Activated T-cell treated with anti-CD3 and anti-CD28 coated beads, Interleukin-2, amount 50 U/mL, for 72 hours (primary cell): ENCODE measurements at regions not wholly inside any gene's neighbourhood (a gene's known extent, or its start where the extent isn't known, plus 50 kb on each side); places are given as distances from the start of the nearest gene placed in this dataset.
"Not testable (repeated sequence)": the region's sequence is repeated elsewhere in the genome, so short reads cannot be mapped to it uniquely, and the experiment has no call there.

ENCODE experiments used
- ATAC-seq, 2 donors: fragments of 150-1000 bp; cut with Tn5 transposase; replicated peaks in 1 of 2; 2 replicates each; pipeline ENCODE4 v1.10.0; 2021; ENCODE audit warnings: moderate library complexity in 2 of 2, mild to moderate bottlenecking in 1 of 2
- DNase-seq, 2 donors: peaks; one replicate each; pipeline ENCODE4 v3.0.0; 2021 to 2022; ENCODE audit warnings: mixed read lengths in 1 of 2
- H3K27ac Mint-ChIP-seq: one replicate; pipeline ENCODE4 v1.8.0; 2022; ENCODE audit warnings: mild to moderate bottlenecking, moderate library complexity, mixed read lengths
- H3K27me3 Mint-ChIP-seq: one replicate; pipeline ENCODE4 v1.8.0; 2022; ENCODE audit warnings: low read depth, mixed read lengths
- H3K36me3 Mint-ChIP-seq, 2 donors: one replicate each; pipeline ENCODE4 v1.8.0; 2022; ENCODE audit warnings: mixed read lengths in 2 of 2, mild to moderate bottlenecking in 1 of 2; ENCODE audit not compliant: insufficient read depth in 2 of 2
- H3K4me1 Mint-ChIP-seq: one replicate; pipeline ENCODE4 v1.8.0; 2022; ENCODE audit warnings: low read depth, mixed read lengths
- H3K4me3 Mint-ChIP-seq, 2 donors: one replicate each; pipeline ENCODE4 v1.8.0; 2022; ENCODE audit warnings: mild to moderate bottlenecking in 2 of 2, mixed read lengths in 2 of 2, moderate library complexity in 2 of 2
- H3K9me3 Mint-ChIP-seq, 2 donors: one replicate each; pipeline ENCODE4 v1.8.0; 2022; ENCODE audit warnings: mixed read lengths in 2 of 2

DNA sequence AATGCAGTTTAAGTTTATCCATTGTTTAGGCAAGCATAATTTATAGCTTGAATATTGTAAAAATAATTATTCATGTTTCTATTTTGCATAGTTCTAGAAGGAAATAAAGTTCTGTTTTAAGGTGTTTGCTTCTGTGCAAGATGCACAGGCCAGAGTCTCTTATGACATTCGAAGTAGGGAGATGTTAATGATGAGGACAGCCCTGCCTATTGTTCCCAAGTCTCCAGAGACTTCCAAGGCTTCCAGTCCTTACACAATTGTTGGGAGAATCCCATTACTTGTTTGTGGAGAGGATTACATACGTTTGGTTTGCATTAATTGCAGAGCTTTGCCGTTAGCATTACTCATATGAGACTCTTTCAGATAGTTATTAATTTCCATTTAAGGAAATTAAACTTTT is 96.2 kb upstream of the ANK2 start:
- no peak overlapping the region for H3K27ac Mint-ChIP-seq
- ATAC-seq, result no peak
- H3K27me3 Mint-ChIP-seq, result no peaks in the 10 kb centered on the region
- no peak overlapping the region for H3K4me3 Mint-ChIP-seq
- no peaks in the 10 kb centered on the region for H3K4me1 Mint-ChIP-seq
- H3K36me3 Mint-ChIP-seq, result no peaks in the 10 kb centered on the region
- no peak for DNase-seq
- no peaks in the 10 kb centered on the region for H3K9me3 Mint-ChIP-seq

DNA sequence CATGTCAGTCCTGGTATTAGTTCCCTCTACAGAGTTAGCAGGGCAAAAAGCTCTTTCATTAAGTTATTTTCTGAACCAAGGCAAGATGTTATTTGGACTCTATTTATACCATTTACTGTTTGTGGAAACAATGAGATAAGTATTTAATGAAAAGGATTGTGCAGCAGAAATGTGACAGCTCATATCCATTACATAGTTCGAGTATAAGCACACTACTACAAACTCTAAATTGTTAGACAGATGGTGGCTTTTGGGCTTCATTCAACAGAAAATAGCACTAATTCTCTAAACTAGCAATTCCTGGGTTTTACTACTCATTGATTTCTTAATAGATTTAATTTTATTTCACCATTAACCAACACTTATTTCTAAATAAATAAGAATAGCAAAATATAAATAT is 95.2 kb upstream of the ANK2 start:
- DNase-seq (no peak), ATAC-seq (no peak)
- H3K27ac Mint-ChIP-seq, result no peak overlapping the region
- H3K9me3 Mint-ChIP-seq, result no peaks in the 10 kb centered on the region
- no peaks in the 10 kb centered on the region for H3K36me3 Mint-ChIP-seq
- H3K4me3 Mint-ChIP-seq, result no peak overlapping the region
- H3K4me1 Mint-ChIP-seq, result no peaks in the 10 kb centered on the region
- no peaks in the 10 kb centered on the region for H3K27me3 Mint-ChIP-seq

DNA sequence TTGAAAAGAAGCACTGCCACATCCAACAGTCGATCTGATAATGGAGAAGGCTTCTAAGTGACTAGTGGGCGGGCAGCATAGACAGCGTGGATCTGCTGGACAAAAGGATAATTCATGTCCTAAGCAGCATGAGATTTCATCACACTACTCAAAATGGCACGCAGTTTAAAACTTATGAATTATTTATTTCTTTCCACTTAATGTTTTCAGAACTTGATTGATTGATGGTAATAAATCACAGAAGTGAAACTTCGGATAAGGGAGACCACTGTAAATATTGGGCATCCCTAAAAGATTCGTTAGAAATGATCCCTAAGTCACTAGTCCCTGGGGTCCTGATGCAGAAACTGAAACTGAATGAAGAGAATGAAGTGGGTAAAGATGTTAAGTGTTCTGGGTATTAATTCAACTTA is 93.0 kb upstream of the ANK2 start:
- Mint-ChIP-seq H3K9me3 (no peaks in the 10 kb centered on the region), H3K4me3 (no peak overlapping the region), H3K4me1 (no peaks in the 10 kb centered on the region), H3K27me3 (no peaks in the 10 kb centered on the region), H3K27ac (no peak overlapping the region), H3K36me3 (no peaks in the 10 kb centered on the region)
- no peak for ATAC-seq
- no peak for DNase-seq

DNA sequence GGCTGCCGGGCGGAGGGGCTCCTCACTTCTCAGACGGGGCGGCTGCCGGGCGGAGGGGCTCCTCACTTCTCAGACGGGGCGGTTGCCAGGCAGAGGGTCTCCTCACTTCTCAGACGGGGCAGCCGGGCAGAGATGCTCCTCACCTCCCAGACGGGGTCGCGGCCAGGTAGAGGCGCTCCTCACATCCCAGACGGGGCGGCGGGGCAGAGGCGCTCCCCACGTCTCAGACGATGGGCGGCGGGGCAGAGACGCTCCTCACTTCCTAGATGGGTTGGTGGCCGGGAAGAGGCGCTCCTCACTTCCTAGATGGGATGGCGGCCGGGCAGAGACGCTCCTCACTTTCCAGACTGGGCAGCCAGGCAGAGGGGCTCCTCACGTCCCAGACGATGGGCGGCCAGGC is 91.7 kb upstream of the ANK2 start:
- DNase-seq, H3K4me1 Mint-ChIP-seq, ATAC-seq, H3K36me3 Mint-ChIP-seq, H3K27me3 Mint-ChIP-seq, H3K9me3 Mint-ChIP-seq, H3K27ac Mint-ChIP-seq, H3K4me3 Mint-ChIP-seq: not testable (repeated sequence)

DNA sequence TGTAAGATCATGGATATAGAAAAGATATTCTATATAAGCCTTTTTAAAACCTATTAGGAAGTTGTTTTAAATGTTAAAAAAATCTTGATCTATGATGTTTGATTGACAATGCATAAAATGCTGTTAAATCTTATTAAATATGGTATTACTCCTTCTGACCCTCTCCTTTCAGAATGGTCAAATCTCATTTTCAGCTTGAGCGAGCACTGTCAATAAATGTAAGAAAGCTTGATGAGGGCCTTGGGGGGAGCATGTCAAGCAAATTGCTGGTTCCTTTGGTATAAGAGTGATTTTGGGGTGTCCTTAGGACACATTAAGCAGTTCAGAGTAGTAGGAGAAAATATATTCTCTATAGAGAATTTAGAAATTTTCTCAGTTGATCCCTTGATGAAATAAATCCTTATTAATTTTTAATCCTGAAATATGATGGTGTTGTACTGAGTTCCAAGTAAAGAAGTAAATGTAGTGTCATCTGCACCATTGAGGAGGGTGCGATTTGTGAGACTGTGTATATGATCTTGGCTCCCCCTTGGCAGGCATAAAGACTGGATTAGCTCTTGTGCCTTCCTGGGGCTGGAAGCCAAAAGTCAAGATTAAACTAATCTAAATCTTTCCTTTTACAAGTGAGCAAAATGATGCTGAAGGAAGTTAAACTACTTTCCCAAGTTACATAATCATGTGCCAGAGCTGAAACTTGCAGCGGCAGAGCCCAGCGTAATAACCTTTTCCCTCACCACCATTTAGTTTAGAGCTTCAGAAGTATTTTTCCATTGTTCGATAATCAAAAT is 82.6 kb upstream of the ANK2 start:
- H3K4me3 Mint-ChIP-seq, result no peak overlapping the region
- peaks cover 0 to 1% of the 10 kb centered on the region in 2 donors for H3K36me3 Mint-ChIP-seq
- ATAC-seq (no peak), DNase-seq (no peak)
- H3K4me1 Mint-ChIP-seq, result no peaks in the 10 kb centered on the region
- H3K27ac Mint-ChIP-seq, result no peak overlapping the region
- H3K27me3 Mint-ChIP-seq, result no peaks in the 10 kb centered on the region
- H3K9me3 Mint-ChIP-seq, result peaks cover 0 to 4% of the 10 kb centered on the region in 2 donors

DNA sequence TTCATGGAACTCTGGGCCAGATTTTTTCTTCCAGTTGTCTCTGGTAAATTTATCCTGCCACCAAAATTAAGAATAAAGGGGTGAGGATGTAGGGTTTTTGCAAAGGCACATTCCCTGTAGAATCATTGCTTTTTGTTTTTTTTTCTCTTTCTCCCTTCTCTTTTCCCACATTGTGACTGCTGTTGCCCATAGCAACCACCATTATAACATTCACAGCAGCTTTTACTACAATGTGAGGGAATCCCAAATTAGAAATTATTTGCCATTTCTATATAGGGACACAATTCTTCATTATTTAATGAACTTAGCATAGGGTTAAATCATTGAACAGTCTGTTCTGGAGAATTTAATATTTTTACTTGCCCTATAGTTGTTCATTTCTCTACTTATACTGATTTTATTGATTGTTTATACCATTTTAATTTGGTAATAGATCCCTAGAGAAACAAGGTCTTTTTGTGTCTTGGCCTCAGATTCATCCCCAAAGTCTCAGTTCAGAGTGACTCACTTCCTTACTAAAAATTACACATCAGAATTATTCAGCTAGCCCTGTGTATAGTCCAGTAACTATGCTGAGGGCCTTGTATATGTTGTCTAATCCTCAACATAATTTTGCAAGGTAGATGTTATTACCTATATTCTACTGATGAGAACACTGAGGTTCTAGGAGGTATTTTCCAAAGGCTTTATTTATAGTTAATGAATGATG is 80.8 kb upstream of the ANK2 start:
- H3K27ac Mint-ChIP-seq, result no peak overlapping the region
- DNase-seq, result no peak
- H3K4me1 Mint-ChIP-seq, result no peaks in the 10 kb centered on the region
- ATAC-seq, result no peak
- peaks cover 0 to 1% of the 10 kb centered on the region in 2 donors for H3K36me3 Mint-ChIP-seq
- no peak overlapping the region for H3K4me3 Mint-ChIP-seq
- peaks cover 0 to 4% of the 10 kb centered on the region in 2 donors for H3K9me3 Mint-ChIP-seq
- H3K27me3 Mint-ChIP-seq, result no peaks in the 10 kb centered on the region

DNA sequence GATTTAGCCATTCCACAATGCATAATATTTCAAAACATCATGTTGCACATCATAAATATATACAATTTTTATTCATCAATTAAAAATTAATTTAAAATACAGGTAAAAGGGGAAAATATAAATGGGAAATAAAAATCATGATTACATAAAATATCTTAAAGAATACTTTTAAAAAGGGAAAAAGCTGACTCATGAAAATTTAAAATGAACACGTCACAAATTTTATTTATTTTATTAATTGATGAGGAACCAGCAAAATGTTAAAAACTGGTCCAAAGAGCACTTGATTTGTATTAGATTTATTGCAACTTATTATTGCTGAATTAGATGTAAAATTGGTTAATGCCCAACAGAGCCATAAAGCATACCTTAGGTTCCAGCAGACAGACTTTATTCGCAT is 78.5 kb upstream of the ANK2 start:
- Mint-ChIP-seq H3K9me3 (no peaks in the 10 kb centered on the region), H3K27ac (no peak overlapping the region), H3K4me1 (no peaks in the 10 kb centered on the region), H3K27me3 (no peaks in the 10 kb centered on the region), H3K36me3 (no peaks in the 10 kb centered on the region), H3K4me3 (no peak overlapping the region)
- ATAC-seq, result no peak
- no peak for DNase-seq

DNA sequence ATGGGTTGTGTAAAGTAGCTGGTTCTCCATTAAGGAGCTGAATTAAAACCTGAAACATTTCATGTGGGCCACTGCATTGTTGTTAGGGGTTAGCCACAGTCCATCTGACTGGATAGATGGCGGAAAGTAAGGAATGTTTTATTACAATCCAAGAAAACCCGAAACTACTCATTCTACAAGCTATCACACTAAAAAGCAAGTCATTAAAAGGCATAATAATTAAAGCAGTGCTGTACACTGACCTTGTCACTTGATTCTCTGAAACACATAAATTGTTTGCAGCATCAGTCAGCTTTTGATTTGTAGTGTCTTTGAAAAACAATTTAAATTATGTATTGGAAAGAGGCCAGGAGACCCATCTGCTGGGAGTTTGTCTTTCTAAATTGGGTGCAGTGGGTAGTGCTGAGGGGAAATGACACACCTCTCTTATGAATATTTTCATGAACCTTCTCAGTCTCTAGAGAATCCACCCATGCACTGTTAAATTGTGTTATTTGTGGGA is 75.7 kb upstream of the ANK2 start:
- Mint-ChIP-seq H3K27me3 (no peaks in the 10 kb centered on the region), H3K36me3 (no peaks in the 10 kb centered on the region), H3K4me1 (no peaks in the 10 kb centered on the region), H3K4me3 (no peak overlapping the region), H3K9me3 (no peaks in the 10 kb centered on the region), H3K27ac (no peak overlapping the region)
- ATAC-seq (no peak), DNase-seq (no peak)

DNA sequence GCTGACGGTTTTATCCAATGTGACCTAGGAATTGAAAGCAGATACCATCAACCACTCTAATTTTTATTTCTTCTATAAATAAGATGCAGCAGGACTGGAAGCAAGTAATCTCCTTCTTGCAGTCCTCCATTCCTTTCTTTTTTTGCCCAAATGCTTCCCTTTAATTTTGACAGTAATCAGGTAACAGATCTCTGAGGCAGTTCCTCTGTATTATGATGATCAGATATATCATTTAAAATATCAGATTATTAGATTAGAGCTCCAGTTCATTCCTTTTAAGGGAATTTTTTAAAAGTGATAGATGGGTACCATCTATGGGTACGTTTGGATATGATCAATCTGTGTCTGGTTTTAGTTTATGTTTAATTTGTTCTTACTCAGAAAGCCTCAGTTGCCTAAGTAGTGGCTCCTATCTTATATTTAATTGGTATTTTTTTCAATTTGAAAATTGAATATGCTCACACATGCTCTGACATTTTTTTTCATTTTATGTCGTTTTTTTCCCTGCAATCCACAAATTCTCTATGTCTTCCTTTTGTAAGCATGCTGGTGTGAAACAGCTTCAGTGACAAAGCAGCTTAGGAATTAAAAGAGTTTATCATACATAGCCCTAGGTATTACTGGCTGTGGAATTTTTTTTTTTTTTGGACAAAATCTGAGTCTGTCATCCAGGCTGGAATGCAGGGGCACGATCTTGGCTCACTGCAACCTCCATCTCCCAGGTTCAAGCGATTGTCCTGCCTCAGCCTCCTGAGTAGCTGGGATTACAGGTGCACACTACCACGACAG is 73.7 kb upstream of the ANK2 start:
- Mint-ChIP-seq H3K4me3 (no peak overlapping the region), H3K27ac (no peak overlapping the region), H3K4me1 (no peaks in the 10 kb centered on the region), H3K36me3 (no peaks in the 10 kb centered on the region), H3K27me3 (peaks cover under 1% of the 10 kb centered on the region), H3K9me3 (no peaks in the 10 kb centered on the region)
- ATAC-seq (no peak), DNase-seq (no peak)

DNA sequence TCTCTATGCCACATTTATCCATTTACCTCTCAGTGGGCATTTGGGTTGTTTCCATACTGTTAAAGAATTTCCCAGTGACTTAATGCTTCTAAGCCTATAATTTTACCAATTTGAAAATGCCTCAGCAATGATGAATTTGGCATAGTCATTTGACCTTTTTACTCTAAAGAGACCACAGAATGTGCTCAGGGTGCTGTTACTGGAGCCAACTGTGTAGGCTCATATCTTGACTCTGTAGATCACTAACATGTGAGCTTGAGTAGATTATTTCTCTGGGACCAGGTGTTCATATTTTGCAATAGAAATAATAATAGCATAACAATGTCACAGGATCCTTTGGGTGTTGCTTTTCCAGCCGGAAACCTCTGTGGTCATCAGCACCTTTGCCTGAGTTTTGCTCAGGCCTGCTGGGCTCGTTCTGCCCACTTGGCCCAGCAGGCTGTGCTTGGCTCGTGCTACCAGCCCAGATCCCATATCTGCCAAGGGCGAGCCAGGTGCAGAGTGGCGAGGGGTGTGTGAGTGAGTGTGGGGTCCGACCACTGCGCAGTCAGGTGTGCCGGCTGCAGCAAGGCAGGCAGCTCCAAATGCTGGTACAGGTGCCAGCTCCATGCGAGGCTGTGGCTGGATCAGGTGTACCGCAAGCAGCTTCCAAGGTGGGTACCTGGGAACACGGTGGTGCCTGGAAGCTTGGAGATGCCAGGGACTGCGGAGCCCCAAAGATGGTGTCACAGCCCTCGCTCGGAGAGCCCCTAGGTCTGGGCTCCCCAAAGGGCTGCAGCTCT is 70.6 kb upstream of the ANK2 start:
- no peak overlapping the region for H3K4me3 Mint-ChIP-seq
- H3K36me3 Mint-ChIP-seq, result no peaks in the 10 kb centered on the region
- H3K9me3 Mint-ChIP-seq, result no peaks in the 10 kb centered on the region
- no peak overlapping the region for H3K27ac Mint-ChIP-seq
- ATAC-seq (no peak), DNase-seq (no peak)
- peaks cover 7% of the 10 kb centered on the region for H3K27me3 Mint-ChIP-seq
- no peaks in the 10 kb centered on the region for H3K4me1 Mint-ChIP-seq

DNA sequence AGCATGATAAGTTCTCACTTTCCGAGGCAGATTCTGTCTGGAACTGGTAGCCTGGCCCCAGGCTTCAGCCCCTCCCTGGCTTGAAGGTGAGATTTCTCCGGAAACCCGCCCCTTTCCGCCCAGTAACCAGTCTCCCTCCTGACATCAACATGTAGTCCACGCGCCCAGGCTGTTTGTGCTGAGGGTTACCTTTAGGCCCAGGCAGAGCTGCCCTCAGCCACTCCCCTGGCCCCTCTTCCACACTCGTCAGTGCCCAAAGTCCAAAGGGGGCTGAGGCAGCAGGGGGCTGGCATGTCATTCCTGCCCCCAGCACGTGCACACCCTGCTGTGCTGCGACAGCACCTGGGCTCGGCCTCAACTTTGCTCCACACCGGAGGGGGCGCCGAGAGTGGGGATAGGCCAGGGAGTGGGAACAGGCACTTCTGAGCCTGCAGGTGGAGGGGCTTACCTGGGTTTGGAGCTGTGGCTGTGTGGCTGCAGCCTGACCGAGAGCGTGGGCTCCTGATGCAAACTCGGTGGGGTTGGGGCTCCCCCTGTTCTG is 69.5 kb upstream of the ANK2 start:
- ATAC-seq (no peak), DNase-seq (no peak)
- Mint-ChIP-seq H3K27ac (no peak overlapping the region), H3K9me3 (no peaks in the 10 kb centered on the region), H3K36me3 (no peaks in the 10 kb centered on the region), H3K4me1 (no peaks in the 10 kb centered on the region), H3K27me3 (peaks cover 7% of the 10 kb centered on the region), H3K4me3 (no peak overlapping the region)

DNA sequence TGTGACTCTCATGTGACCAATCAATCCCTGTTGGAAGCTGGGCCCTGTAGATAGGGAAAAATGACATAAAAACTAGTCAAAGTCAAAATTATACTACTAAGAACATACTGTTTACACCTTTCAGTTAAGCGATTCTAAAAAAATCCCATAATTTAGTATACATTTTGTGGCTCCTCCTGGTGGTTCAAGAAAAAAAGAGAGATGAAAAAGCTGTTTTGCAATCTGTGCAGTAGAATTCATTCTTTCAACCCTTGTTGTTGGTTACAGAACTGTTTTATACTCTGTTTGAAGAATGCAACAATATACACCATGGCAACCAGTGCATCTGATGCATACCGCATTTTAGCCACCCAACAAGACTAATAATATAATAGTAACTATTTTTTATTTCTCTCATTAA is 66.8 kb upstream of the ANK2 start:
- H3K36me3 Mint-ChIP-seq, result no peaks in the 10 kb centered on the region
- H3K4me1 Mint-ChIP-seq, result no peaks in the 10 kb centered on the region
- ATAC-seq (no peak), DNase-seq (no peak)
- no peak overlapping the region for H3K4me3 Mint-ChIP-seq
- H3K9me3 Mint-ChIP-seq, result no peaks in the 10 kb centered on the region
- peaks cover 7% of the 10 kb centered on the region for H3K27me3 Mint-ChIP-seq
- no peak overlapping the region for H3K27ac Mint-ChIP-seq
